PC-3 (cell line): ENCODE measurements at regions not wholly inside any gene's neighbourhood (a gene's known extent, or its start where the extent isn't known, plus 50 kb on each side); places are given as distances from the start of the nearest gene placed in this dataset.

Source experiments
- ATAC-seq: fragments of 200-7000 bp; cut with Tn5 transposase; 2 replicates; pipeline ENCODE4 v1.9.1; 2020; ENCODE audit warnings: mild to moderate bottlenecking, moderate library complexity
- BruUV-seq: library from RNA; stranded (reverse); fragments of 400-500 nt; replicated peaks from 2 replicates; lab custom pipeline; 2021; lab: Mats Ljungman, UMichigan
- CTCF ChIA-PET: fragments of 300-600 bp; sonication (Branson Sonifier 250); formaldehyde crosslinking; loops from one replicate; lab custom pipeline; 2022; ENCODE audit warnings: antibody characterized with exemption; lab: Charles Lee
- POLR2A ChIA-PET: fragments of 300-600 bp; sonication (Branson Sonifier 250); formaldehyde crosslinking; loops from one replicate; lab custom pipeline; 2022; ENCODE audit warnings: antibody characterized with exemption; ENCODE audit not compliant: unreplicated experiment; lab: Charles Lee
- DNase-seq: peaks from one replicate; pipeline ENCODE4 v3.0.0-alpha.2; 2015
- H2AFZ ChIP-seq: fragments of 300-600 bp; sonication (generic); 2 replicates; pipeline ENCODE4 v1.6.0; 2016; ENCODE audit warnings: antibody characterized with exemption, low read length
- H3F3A ChIP-seq: fragments of 300-600 bp; sonication (generic); one replicate; pipeline ENCODE4 v1.6.0; 2017; ENCODE audit warnings: antibody characterized with exemption, low read length, control low read depth, mild to moderate bottlenecking; ENCODE audit not compliant: unreplicated experiment
- H3K27ac ChIP-seq: fragments of 300-600 bp; sonication (generic); 2 replicates; pipeline ENCODE4 v1.5.1; 2016; ENCODE audit warnings: mild to moderate bottlenecking, low read length
- H3K27me3 ChIP-seq: fragments of 300-600 bp; sonication (generic); 2 replicates; pipeline ENCODE4 v1.6.1; 2016; ENCODE audit warnings: low read length, mixed read lengths
- H3K36me3 ChIP-seq: fragments of 300-600 bp; sonication (generic); 2 replicates; pipeline ENCODE4 v1.6.1; 2016; ENCODE audit warnings: low read depth, mixed run types, low read length, mixed read lengths
- H3K4me1 ChIP-seq: fragments of 300-600 bp; sonication (generic); 2 replicates; pipeline ENCODE4 v1.5.1; 2016; ENCODE audit warnings: low read length; ENCODE audit not compliant: insufficient read depth
- H3K4me2 ChIP-seq: fragments of 300-600 bp; sonication (generic); 2 replicates; pipeline ENCODE4 v1.6.0; 2016; ENCODE audit warnings: low read length
- H3K4me3 ChIP-seq: fragments of 300-600 bp; sonication (generic); 2 replicates; pipeline ENCODE4 v1.5.1; 2016; ENCODE audit warnings: mild to moderate bottlenecking, low read length, mixed read lengths
- H3K79me2 ChIP-seq: fragments of 300-600 bp; sonication (generic); 2 replicates; pipeline ENCODE4 v1.6.1; 2017; ENCODE audit warnings: low read length, mixed read lengths
- H3K9ac ChIP-seq: fragments of 300-600 bp; sonication (generic); 2 replicates; pipeline ENCODE4 v1.6.0; 2016; ENCODE audit warnings: mild to moderate bottlenecking, low read length
- H3K9me2 ChIP-seq: fragments of 300-600 bp; sonication (generic); replicated peaks from 2 replicates; pipeline ENCODE4 v1.6.1; 2016; ENCODE audit warnings: mixed run types, low read length, mixed read lengths
- H3K9me3 ChIP-seq: fragments of 300-600 bp; sonication (generic); 2 replicates; pipeline ENCODE4 v1.6.1; 2016; ENCODE audit warnings: low read length, mixed read lengths
- H4K20me1 ChIP-seq: fragments of 300-600 bp; sonication (generic); 2 replicates; pipeline ENCODE4 v1.6.1; 2016; ENCODE audit warnings: low read length, mixed read lengths
- EZH2 ChIP-seq: fragments of 300-600 bp; sonication (generic); IDR thresholded peaks from one replicate; pipeline ENCODE4 v1.6.1; 2017; ENCODE audit warnings: antibody characterized with exemption, mild to moderate bottlenecking, low read length; ENCODE audit not compliant: unreplicated experiment
- EZH2phosphoT487 ChIP-seq: fragments of 300-600 bp; sonication (generic); IDR thresholded peaks from 2 replicates; pipeline ENCODE4 v1.6.1; 2018; ENCODE audit warnings: mild to moderate bottlenecking, antibody characterized with exemption, low read length, borderline replicate concordance
- intact Hi-C: fragments of 100-400 bp; cut with micrococcal nuclease; formaldehyde crosslinking; loops from 2 replicates; pipeline ENCODE4 v1.9.0; 2023
- TF ChIP-seq, protein P1 (sequence below): fragments of 300-600 bp; sonication (generic); conservative IDR thresholded peaks from 2 replicates; pipeline ENCODE4 v1.5.1; 2017; ENCODE audit warnings: antibody characterized with exemption, low read depth, mild to moderate bottlenecking, low read length

DNA sequence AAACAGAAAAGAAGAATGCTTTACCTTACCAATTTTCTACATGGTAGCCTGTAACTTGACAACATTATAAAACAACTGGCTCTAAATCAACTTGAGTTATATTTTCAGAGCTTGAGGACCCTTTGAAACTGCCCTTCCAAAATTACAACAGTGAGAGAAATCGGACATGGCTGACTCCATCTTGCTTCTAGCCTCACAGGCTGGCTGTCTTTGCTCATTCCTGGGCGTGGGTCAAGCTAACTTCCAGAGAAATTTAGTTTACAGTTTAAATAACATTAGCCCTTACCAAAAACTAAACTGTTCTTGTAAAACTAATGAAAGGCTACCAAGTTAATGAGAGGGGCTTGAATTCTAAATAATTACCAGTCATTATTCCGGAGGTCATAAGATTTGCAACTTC is 183.4 kb downstream of the AKR1D1 start:
- CTCF ChIA-PET: no interaction called here
- no peak overlapping the region for H3K4me3 ChIP-seq
- no peaks in the 10 kb centered on the region for H3K4me1 ChIP-seq
- no peaks in the 10 kb centered on the region for H3F3A ChIP-seq
- no peak overlapping the region for H3K27ac ChIP-seq
- no peak overlapping the region for H3K9ac ChIP-seq
- H3K27me3 ChIP-seq: no peaks in the 10 kb centered on the region
- TF ChIP-seq, protein P1, sequence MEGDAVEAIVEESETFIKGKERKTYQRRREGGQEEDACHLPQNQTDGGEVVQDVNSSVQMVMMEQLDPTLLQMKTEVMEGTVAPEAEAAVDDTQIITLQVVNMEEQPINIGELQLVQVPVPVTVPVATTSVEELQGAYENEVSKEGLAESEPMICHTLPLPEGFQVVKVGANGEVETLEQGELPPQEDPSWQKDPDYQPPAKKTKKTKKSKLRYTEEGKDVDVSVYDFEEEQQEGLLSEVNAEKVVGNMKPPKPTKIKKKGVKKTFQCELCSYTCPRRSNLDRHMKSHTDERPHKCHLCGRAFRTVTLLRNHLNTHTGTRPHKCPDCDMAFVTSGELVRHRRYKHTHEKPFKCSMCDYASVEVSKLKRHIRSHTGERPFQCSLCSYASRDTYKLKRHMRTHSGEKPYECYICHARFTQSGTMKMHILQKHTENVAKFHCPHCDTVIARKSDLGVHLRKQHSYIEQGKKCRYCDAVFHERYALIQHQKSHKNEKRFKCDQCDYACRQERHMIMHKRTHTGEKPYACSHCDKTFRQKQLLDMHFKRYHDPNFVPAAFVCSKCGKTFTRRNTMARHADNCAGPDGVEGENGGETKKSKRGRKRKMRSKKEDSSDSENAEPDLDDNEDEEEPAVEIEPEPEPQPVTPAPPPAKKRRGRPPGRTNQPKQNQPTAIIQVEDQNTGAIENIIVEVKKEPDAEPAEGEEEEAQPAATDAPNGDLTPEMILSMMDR: no peak
- TF ChIP-seq EZH2 (no peak), EZH2phosphoT487 (no peak)
- no peaks in the 10 kb centered on the region for H4K20me1 ChIP-seq
- BruUV-seq: no TSS peak
- intact Hi-C loops: no loop called here
- POLR2A ChIA-PET: no interaction called here
- no peak for DNase-seq
- H3K9me2 ChIP-seq: no peaks in the 10 kb centered on the region
- H3K9me3 ChIP-seq: no peaks in the 10 kb centered on the region
- H3K4me2 ChIP-seq: no peak overlapping the region
- H3K79me2 ChIP-seq: no peaks in the 10 kb centered on the region
- H3K36me3 ChIP-seq: no peaks in the 10 kb centered on the region
- H2AFZ ChIP-seq: no peak overlapping the region
- no peak for ATAC-seq

DNA sequence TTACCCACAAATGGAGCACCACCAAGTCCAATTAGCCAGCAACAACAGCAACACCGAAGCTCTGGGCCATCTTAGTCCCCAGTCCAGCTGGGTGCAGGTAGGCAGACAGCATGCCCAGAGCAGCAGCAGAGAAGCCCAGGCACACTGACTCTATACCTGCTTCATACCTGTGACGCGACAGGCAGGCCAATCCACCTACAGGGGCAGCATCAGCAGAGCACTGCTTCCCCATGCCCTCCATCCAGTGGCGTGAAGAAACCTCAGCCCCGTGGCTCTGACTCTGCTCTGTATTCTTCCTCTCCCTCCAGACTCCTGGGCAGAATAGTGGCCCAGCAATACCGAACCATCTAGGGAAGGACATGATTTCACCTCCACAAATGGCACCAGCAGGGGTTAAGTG is 191.7 kb downstream of the AKR1D1 start:
- no peak overlapping the region for H3K27ac ChIP-seq
- intact Hi-C loops: no loop called here
- ATAC-seq (no peak), DNase-seq (no peak)
- no peak overlapping the region for H3K9ac ChIP-seq
- ChIA-PET CTCF (no interaction called here), POLR2A (no interaction called here)
- no peaks in the 10 kb centered on the region for H3K9me2 ChIP-seq
- no peaks in the 10 kb centered on the region for H3K9me3 ChIP-seq
- H3K27me3 ChIP-seq: no peaks in the 10 kb centered on the region
- H3K79me2 ChIP-seq: no peaks in the 10 kb centered on the region
- no peak overlapping the region for H3K4me2 ChIP-seq
- no peaks in the 10 kb centered on the region for H3K4me1 ChIP-seq
- TF ChIP-seq, protein P1: no peak
- no peak for TF ChIP-seq EZH2phosphoT487
- no peak for TF ChIP-seq EZH2
- BruUV-seq: no TSS peak
- H2AFZ ChIP-seq: no peak overlapping the region
- no peaks in the 10 kb centered on the region for H3F3A ChIP-seq
- H4K20me1 ChIP-seq: no peaks in the 10 kb centered on the region
- H3K36me3 ChIP-seq: no peaks in the 10 kb centered on the region
- H3K4me3 ChIP-seq: no peak overlapping the region

DNA sequence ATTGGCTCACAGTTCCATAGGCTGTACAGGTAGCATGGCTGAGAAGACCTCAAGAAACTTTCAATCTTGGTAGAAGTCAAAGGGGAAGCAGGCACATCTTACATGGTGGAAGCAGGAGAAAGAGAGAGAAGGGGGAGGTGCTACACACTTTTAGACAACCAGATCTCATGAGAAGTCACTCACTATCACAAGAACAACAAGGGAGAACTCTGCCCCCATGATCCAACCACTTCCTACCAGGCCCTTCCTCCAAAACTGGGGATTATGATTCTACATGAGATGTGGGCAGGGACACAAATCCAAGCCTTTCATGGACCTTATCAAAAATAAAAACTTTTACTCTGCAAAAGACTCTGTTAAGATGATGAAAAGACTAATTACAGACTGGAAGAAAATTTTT is 183.2 kb upstream of the TRIM24 start:
- intact Hi-C loops: no loop called here
- no peak overlapping the region for H3K27ac ChIP-seq
- DNase-seq: no peak
- CTCF ChIA-PET: no interaction called here
- H3K36me3 ChIP-seq: no peaks in the 10 kb centered on the region
- BruUV-seq: no TSS peak
- no peaks in the 10 kb centered on the region for H3K9me3 ChIP-seq
- no peaks in the 10 kb centered on the region for H3K27me3 ChIP-seq
- H2AFZ ChIP-seq: no peak overlapping the region
- H3K4me2 ChIP-seq: no peak overlapping the region
- no peaks in the 10 kb centered on the region for H3K9me2 ChIP-seq
- ATAC-seq: no peak
- no peaks in the 10 kb centered on the region for H3F3A ChIP-seq
- POLR2A ChIA-PET: no interaction called here
- no peaks in the 10 kb centered on the region for H4K20me1 ChIP-seq
- H3K4me1 ChIP-seq: peaks cover 4% of the 10 kb centered on the region; the same call in 1 of the 2 replicates
- no peaks in the 10 kb centered on the region for H3K79me2 ChIP-seq
- TF ChIP-seq, protein P1: no peak
- no peak for TF ChIP-seq EZH2phosphoT487
- TF ChIP-seq EZH2: no peak
- H3K4me3 ChIP-seq: no peak overlapping the region
- no peak overlapping the region for H3K9ac ChIP-seq
